ENCODE measurements at regions not wholly inside any gene's neighbourhood (a gene's known extent, or its start where the extent isn't known, plus 50 kb on each side); places are given as distances from the start of the nearest gene placed in this dataset.

- TF ChIP-seq EZH2 (IDR thresholded peaks at IDR 0.05; ENCODE audit: low read length), result no peak
- Histone ChIP-seq H3K79me2 (ENCODE audit: control insufficient read depth, insufficient read depth, low read length) (no peaks in the 10 kb centered on the region), H3K4me1 (ENCODE audit: control insufficient read depth, extremely low read depth, insufficient read depth, low read length) (peaks cover 4% of the 10 kb centered on the region), H3K9ac (ENCODE audit: control insufficient read depth, extremely low read depth, insufficient read depth, low read length) (no peak overlapping the region), H3K4me3 (ENCODE audit: control insufficient read depth in 2 of 3, extremely low read depth in 1 of 3, insufficient read depth in 2 of 3, low read depth in 1 of 3, low read length in 3 of 3) (no peak overlapping the region), H3K36me3 (ENCODE audit: control insufficient read depth in 2 of 2, extremely low read depth in 1 of 2, insufficient read depth in 2 of 2, low read length in 2 of 2) (no peaks in the 10 kb centered on the region), H4K20me1 (ENCODE audit: control insufficient read depth, extremely low read depth, insufficient read depth, low read length) (no peaks in the 10 kb centered on the region), H3K4me2 (ENCODE audit: control insufficient read depth, extremely low read depth, insufficient read depth, low read depth, low read length) (no peak overlapping the region), H2AFZ (ENCODE audit: control insufficient read depth, low read length) (no peak overlapping the region), H3K9me3 (ENCODE audit: control insufficient read depth, low read depth, low read length) (peaks cover 6% of the 10 kb centered on the region), H3K27ac (ENCODE audit: control insufficient read depth, insufficient read depth, low read length) (no peak overlapping the region), H3K27me3 (ENCODE audit: control insufficient read depth, extremely low read depth, insufficient read depth, low read length) (no peaks in the 10 kb centered on the region), H3K9me1 (ENCODE audit: control insufficient read depth, extremely low read depth, insufficient read depth, low read length) (no peaks in the 10 kb centered on the region)
- no peak for DNase-seq (ENCODE audit: low read depth, low spot score)
- no peak for FAIRE-seq
- dilution Hi-C loops (cut with MboI; ENCODE audit: extremely low pct_ligation_motif_present, low sequenced_read_pairs), result no loop called here
These were observed 246.9 kb downstream of the MATN1 start for GRCh38 chr1:30476476-30476875.

GRCh38 chr1:30475966-30476365, 247.4 kb downstream of the MATN1 start:
- DNase-seq (ENCODE audit: low read depth, low spot score) (no peak), FAIRE-seq (no peak)
- Histone ChIP-seq H2AFZ (ENCODE audit: control insufficient read depth, low read length) (no peak overlapping the region), H4K20me1 (ENCODE audit: control insufficient read depth, extremely low read depth, insufficient read depth, low read length) (no peaks in the 10 kb centered on the region), H3K4me1 (ENCODE audit: control insufficient read depth, extremely low read depth, insufficient read depth, low read length) (peaks cover 9% of the 10 kb centered on the region), H3K9ac (ENCODE audit: control insufficient read depth, extremely low read depth, insufficient read depth, low read length) (no peak overlapping the region), H3K9me3 (ENCODE audit: control insufficient read depth, low read depth, low read length) (peaks cover 4% of the 10 kb centered on the region), H3K36me3 (ENCODE audit: control insufficient read depth in 2 of 2, extremely low read depth in 1 of 2, insufficient read depth in 2 of 2, low read length in 2 of 2) (no peaks in the 10 kb centered on the region), H3K4me2 (ENCODE audit: control insufficient read depth, extremely low read depth, insufficient read depth, low read depth, low read length) (no peak overlapping the region), H3K9me1 (ENCODE audit: control insufficient read depth, extremely low read depth, insufficient read depth, low read length) (no peaks in the 10 kb centered on the region), H3K79me2 (ENCODE audit: control insufficient read depth, insufficient read depth, low read length) (no peaks in the 10 kb centered on the region), H3K27me3 (ENCODE audit: control insufficient read depth, extremely low read depth, insufficient read depth, low read length) (no peaks in the 10 kb centered on the region), H3K4me3 (ENCODE audit: control insufficient read depth in 2 of 3, extremely low read depth in 1 of 3, insufficient read depth in 2 of 3, low read depth in 1 of 3, low read length in 3 of 3) (no peak overlapping the region), H3K27ac (ENCODE audit: control insufficient read depth, insufficient read depth, low read length) (no peak overlapping the region)
- dilution Hi-C loops (cut with MboI; ENCODE audit: extremely low pct_ligation_motif_present, low sequenced_read_pairs), result no loop called here
- TF ChIP-seq CTCF (optimal IDR thresholded peaks at IDR 0.05 in 1 of 3, IDR thresholded peaks at IDR 0.05 in 1 of 3, conservative IDR thresholded peaks at IDR 0.05 in 1 of 3; ENCODE audit: extremely low read depth in 1 of 3, insufficient read depth in 2 of 3, low read length in 3 of 3), result no peak
- no peak for TF ChIP-seq EZH2 (IDR thresholded peaks at IDR 0.05; ENCODE audit: low read length)

DNA sequence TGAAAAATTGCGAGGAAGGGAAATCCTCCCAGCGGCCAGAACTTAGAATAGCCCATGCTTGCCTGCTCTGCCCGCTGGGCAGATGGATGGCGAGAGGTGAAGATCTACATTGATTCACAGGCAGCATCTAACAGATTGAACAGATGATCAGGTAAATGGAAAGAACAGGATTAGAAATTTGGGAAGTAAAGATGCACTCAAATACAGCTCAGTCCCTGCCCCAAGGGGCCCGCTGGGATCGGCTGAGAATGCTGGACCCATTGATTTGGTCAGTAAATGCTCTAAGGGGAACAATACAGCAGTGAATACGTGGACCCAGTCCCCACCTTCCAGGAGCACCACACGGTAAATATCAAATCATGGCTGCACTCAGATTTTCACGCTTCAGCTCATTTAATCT, 248.2 kb downstream of the MATN1 start:
- Histone ChIP-seq H3K27ac (ENCODE audit: control insufficient read depth, insufficient read depth, low read length) (no peak overlapping the region), H4K20me1 (ENCODE audit: control insufficient read depth, extremely low read depth, insufficient read depth, low read length) (no peaks in the 10 kb centered on the region), H3K79me2 (ENCODE audit: control insufficient read depth, insufficient read depth, low read length) (no peaks in the 10 kb centered on the region), H3K4me3 (ENCODE audit: control insufficient read depth in 2 of 3, extremely low read depth in 1 of 3, insufficient read depth in 2 of 3, low read depth in 1 of 3, low read length in 3 of 3) (no peak overlapping the region), H2AFZ (ENCODE audit: control insufficient read depth, low read length) (no peak overlapping the region), H3K36me3 (ENCODE audit: control insufficient read depth in 2 of 2, extremely low read depth in 1 of 2, insufficient read depth in 2 of 2, low read length in 2 of 2) (no peaks in the 10 kb centered on the region), H3K27me3 (ENCODE audit: control insufficient read depth, extremely low read depth, insufficient read depth, low read length) (no peaks in the 10 kb centered on the region), H3K9me1 (ENCODE audit: control insufficient read depth, extremely low read depth, insufficient read depth, low read length) (no peaks in the 10 kb centered on the region), H3K9me3 (ENCODE audit: control insufficient read depth, low read depth, low read length) (no peaks in the 10 kb centered on the region), H3K4me2 (ENCODE audit: control insufficient read depth, extremely low read depth, insufficient read depth, low read depth, low read length) (no peak overlapping the region), H3K4me1 (ENCODE audit: control insufficient read depth, extremely low read depth, insufficient read depth, low read length) (peaks cover 9% of the 10 kb centered on the region), H3K9ac (ENCODE audit: control insufficient read depth, extremely low read depth, insufficient read depth, low read length) (no peak overlapping the region)
- dilution Hi-C loops (cut with MboI; ENCODE audit: extremely low pct_ligation_motif_present, low sequenced_read_pairs), result no loop called here
- FAIRE-seq (no peak), DNase-seq (ENCODE audit: low read depth, low spot score) (no peak)
- TF ChIP-seq EZH2 (IDR thresholded peaks at IDR 0.05; ENCODE audit: low read length), result no peak
- no peak for TF ChIP-seq CTCF (optimal IDR thresholded peaks at IDR 0.05 in 1 of 3, IDR thresholded peaks at IDR 0.05 in 1 of 3, conservative IDR thresholded peaks at IDR 0.05 in 1 of 3; ENCODE audit: extremely low read depth in 1 of 3, insufficient read depth in 2 of 3, low read length in 3 of 3)

All from keratinocyte (primary cell).